Keratinocyte (primary cell): ENCODE measurements at regions not wholly inside any gene's neighbourhood (a gene's known extent, or its start where the extent isn't known, plus 50 kb on each side); places are given as distances from the start of the nearest gene placed in this dataset.

ENCODE experiments used
- DNase-seq: peaks from one replicate; pipeline ENCODE4 v3.0.0-alpha.2; 2011; ENCODE audit warnings: low read depth, missing footprints, low spot score
- FAIRE-seq: peaks from 2 replicates; lab custom pipeline; 2011; peaks lifted over from hg19 to GRCh38; lab: Jason Lieb, UNC
- H2AFZ ChIP-seq: 2 replicates; pipeline ENCODE4 v1.6.0; 2012; ENCODE audit warnings: low read length, control low read depth, inconsistent platforms; ENCODE audit not compliant: control insufficient read depth
- H3K27ac ChIP-seq: 2 replicates; pipeline ENCODE4 v1.5.1; 2011; ENCODE audit warnings: low read length; ENCODE audit not compliant: control insufficient read depth, insufficient read depth
- H3K27me3 ChIP-seq: 3 replicates; pipeline ENCODE4 v1.6.0; 2011; ENCODE audit warnings: low read length; ENCODE audit not compliant: control insufficient read depth, insufficient read depth; ENCODE audit errors: extremely low read depth
- H3K36me3 ChIP-seq, 2 experiments: 2 replicates in 1 of 2; 3 replicates in 1 of 2; pipeline ENCODE4 v1.5.1; 2011; ENCODE audit warnings: low read length in 2 of 2, mild to moderate bottlenecking in 1 of 2; ENCODE audit not compliant: control insufficient read depth in 2 of 2, insufficient read depth in 2 of 2; ENCODE audit errors: extremely low read depth in 1 of 2
- H3K4me1 ChIP-seq: 3 replicates; pipeline ENCODE4 v1.5.1; 2011; ENCODE audit warnings: low read length; ENCODE audit not compliant: control insufficient read depth, insufficient read depth; ENCODE audit errors: extremely low read depth
- H3K4me2 ChIP-seq: 3 replicates; pipeline ENCODE4 v1.6.0; 2011; ENCODE audit warnings: low read depth, low read length; ENCODE audit not compliant: control insufficient read depth, insufficient read depth; ENCODE audit errors: extremely low read depth
- H3K4me3 ChIP-seq, 3 experiments: fragments of 200-600 bp in 1 of 3; sonication (generic) in 1 of 3; 2 replicates in 2 of 3; 3 replicates in 1 of 3; pipeline ENCODE4 v1.5.1; 2011 to 2016; ENCODE audit warnings: low read length in 3 of 3, mild to moderate bottlenecking in 3 of 3, control low read depth in 2 of 3, inconsistent platforms in 1 of 3, low read depth in 1 of 3, mixed read lengths in 1 of 3, mixed run types in 1 of 3, moderate library complexity in 1 of 3; ENCODE audit not compliant: control insufficient read depth in 2 of 3, insufficient read depth in 2 of 3; ENCODE audit errors: extremely low read depth in 1 of 3
- H3K79me2 ChIP-seq: 2 replicates; pipeline ENCODE4 v1.6.0; 2012; ENCODE audit warnings: low read length; ENCODE audit not compliant: control insufficient read depth, insufficient read depth
- H3K9ac ChIP-seq: 3 replicates; pipeline ENCODE4 v1.6.0; 2011; ENCODE audit warnings: low read length; ENCODE audit not compliant: control insufficient read depth, insufficient read depth; ENCODE audit errors: extremely low read depth
- H3K9me1 ChIP-seq: 3 replicates; pipeline ENCODE4 v1.6.0; 2011; ENCODE audit warnings: low read length; ENCODE audit not compliant: control insufficient read depth, insufficient read depth; ENCODE audit errors: extremely low read depth
- H3K9me3 ChIP-seq: 2 replicates; pipeline ENCODE4 v1.5.1; 2012; ENCODE audit warnings: low read depth, low read length; ENCODE audit not compliant: control insufficient read depth
- H4K20me1 ChIP-seq: 3 replicates; pipeline ENCODE4 v1.6.0; 2011; ENCODE audit warnings: low read length; ENCODE audit not compliant: control insufficient read depth, insufficient read depth; ENCODE audit errors: extremely low read depth
- CTCF ChIP-seq, 3 experiments: IDR thresholded peaks in 1 of 3; conservative IDR thresholded peaks in 1 of 3; optimal IDR thresholded peaks in 1 of 3; 2 replicates in 2 of 3; 3 replicates in 1 of 3; pipeline versions ENCODE3 to v1.5.1; 2011; ENCODE audit warnings: low read length in 3 of 3, mild to moderate bottlenecking in 3 of 3, moderate library complexity in 2 of 3, control low read depth in 1 of 3, inconsistent platforms in 1 of 3; ENCODE audit not compliant: insufficient read depth in 2 of 3; ENCODE audit errors: extremely low read depth in 1 of 3
- EZH2 ChIP-seq: IDR thresholded peaks from one replicate; pipeline ENCODE4 v1.6.1; 2012; ENCODE audit warnings: inconsistent platforms, mild to moderate bottlenecking, low read length, moderate library complexity
- dilution Hi-C: fragments of 300-500 bp; cut with MboI; formaldehyde crosslinking; loops from one replicate; pipeline ENCODE4 v1.7.0; 2020; ENCODE audit warnings: low sequenced_read_pairs; ENCODE audit not compliant: extremely low pct_ligation_motif_present

- TF ChIP-seq CTCF (optimal IDR thresholded peaks at IDR 0.05 in 1 of 3, IDR thresholded peaks at IDR 0.05 in 1 of 3, conservative IDR thresholded peaks at IDR 0.05 in 1 of 3; ENCODE audit: extremely low read depth in 1 of 3, insufficient read depth in 2 of 3, low read length in 3 of 3) (no peak), EZH2 (no peak)
- Histone ChIP-seq H3K9me3 (no peaks in the 10 kb centered on the region), H4K20me1 (no peaks in the 10 kb centered on the region), H3K79me2 (no peaks in the 10 kb centered on the region), H3K4me3 (no peak overlapping the region), H2AFZ (no peak overlapping the region), H3K4me1 (no peaks in the 10 kb centered on the region), H3K9me1 (no peaks in the 10 kb centered on the region), H3K27me3 (no peaks in the 10 kb centered on the region), H3K4me2 (no peak overlapping the region), H3K27ac (no peak overlapping the region), H3K36me3 (no peaks in the 10 kb centered on the region), H3K9ac (no peak overlapping the region)
- FAIRE-seq (no peak), DNase-seq (no peak)
- dilution Hi-C loops = no loop called here
These were observed 541.4 kb upstream of the B3GALT2 start for GRCh38 chr1:193727850-193728249.

GRCh38 chr1:193726722-193727121 is 540.3 kb upstream of the B3GALT2 start:
- FAIRE-seq (no peak), DNase-seq (no peak)
- Histone ChIP-seq H3K9me3 (no peaks in the 10 kb centered on the region), H4K20me1 (no peaks in the 10 kb centered on the region), H3K36me3 (no peaks in the 10 kb centered on the region), H3K27me3 (no peaks in the 10 kb centered on the region), H3K4me1 (no peaks in the 10 kb centered on the region), H3K27ac (no peak overlapping the region), H3K9me1 (no peaks in the 10 kb centered on the region), H3K9ac (no peak overlapping the region), H3K4me3 (no peak overlapping the region), H2AFZ (no peak overlapping the region), H3K4me2 (no peak overlapping the region), H3K79me2 (no peaks in the 10 kb centered on the region)
- no peak for TF ChIP-seq EZH2
- no peak for TF ChIP-seq CTCF (optimal IDR thresholded peaks at IDR 0.05 in 1 of 3, IDR thresholded peaks at IDR 0.05 in 1 of 3, conservative IDR thresholded peaks at IDR 0.05 in 1 of 3; ENCODE audit: extremely low read depth in 1 of 3, insufficient read depth in 2 of 3, low read length in 3 of 3)
- dilution Hi-C loops = no loop called here
